Stimulated activated CD8-positive, alpha-beta memory T cell treated with anti-CD3 and anti-CD28 coated beads, Interleukin-15, amount 100 ng/mL, for 48 hours (primary cell): ENCODE measurements at regions not wholly inside any gene's neighbourhood (a gene's known extent, or its start where the extent isn't known, plus 50 kb on each side); places are given as distances from the start of the nearest gene placed in this dataset.
"Not testable (repeated sequence)": the region's sequence is repeated elsewhere in the genome, so short reads cannot be mapped to it uniquely, and the experiment has no call there.

Experiments used
- DNase-seq, 2 donors: peaks; one replicate each; pipeline ENCODE4 v3.0.0-alpha.2; 2020; ENCODE audit warnings: low read depth in 2 of 2

DNA sequence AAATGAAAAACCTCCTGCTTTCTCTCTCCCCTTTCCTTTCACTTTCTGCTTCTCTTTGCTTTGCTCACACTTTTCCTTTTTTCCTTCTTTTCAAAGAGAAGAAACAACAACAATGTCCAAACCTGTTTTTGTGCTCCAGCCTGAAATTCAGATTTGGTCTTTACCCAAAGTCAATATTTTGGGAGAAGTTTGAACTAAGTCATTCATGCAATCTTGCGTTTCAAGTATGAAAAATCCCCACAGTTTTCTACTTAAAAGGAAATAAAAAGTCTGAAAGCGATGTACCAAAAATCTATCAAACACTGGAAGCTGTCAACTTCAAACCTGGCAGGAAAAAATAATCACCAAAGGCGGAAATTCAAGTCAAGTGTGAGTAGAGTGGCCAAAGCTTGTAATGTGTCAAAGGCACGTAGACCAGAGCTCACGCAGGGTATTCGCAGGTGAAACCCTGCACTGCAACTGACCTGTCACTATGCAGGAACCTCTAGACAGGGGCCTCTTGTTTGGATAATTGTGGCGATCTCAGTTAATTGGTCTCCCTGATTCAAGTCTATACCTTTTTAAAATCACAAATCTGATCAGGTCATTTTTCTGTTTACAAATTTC is 118.8 kb upstream of the GALNT15 start:
- no peak for DNase-seq

- no peak for DNase-seq
These were observed 118.3 kb upstream of the GALNT15 start for GRCh38 chr3:16056217-16056616.

DNA sequence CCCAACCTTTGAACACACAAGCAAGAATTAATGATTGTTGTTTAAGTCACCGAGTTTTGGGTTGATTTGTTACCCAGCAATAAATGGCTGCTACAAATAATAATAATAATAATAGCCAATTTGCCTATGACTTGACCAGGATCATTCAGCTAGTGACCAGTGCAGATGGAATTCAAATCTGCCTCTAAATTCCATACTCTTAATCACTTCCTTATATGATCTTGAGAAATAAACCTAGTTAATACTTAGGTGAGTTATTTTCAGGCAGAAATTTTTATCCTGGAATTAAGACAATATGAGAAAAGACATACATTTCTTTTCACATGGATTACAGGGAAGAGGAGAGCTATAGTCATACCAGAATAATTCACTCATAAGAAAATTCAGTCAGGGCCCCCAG is 116.0 kb upstream of the GALNT15 start:
- no peak for DNase-seq

DNA sequence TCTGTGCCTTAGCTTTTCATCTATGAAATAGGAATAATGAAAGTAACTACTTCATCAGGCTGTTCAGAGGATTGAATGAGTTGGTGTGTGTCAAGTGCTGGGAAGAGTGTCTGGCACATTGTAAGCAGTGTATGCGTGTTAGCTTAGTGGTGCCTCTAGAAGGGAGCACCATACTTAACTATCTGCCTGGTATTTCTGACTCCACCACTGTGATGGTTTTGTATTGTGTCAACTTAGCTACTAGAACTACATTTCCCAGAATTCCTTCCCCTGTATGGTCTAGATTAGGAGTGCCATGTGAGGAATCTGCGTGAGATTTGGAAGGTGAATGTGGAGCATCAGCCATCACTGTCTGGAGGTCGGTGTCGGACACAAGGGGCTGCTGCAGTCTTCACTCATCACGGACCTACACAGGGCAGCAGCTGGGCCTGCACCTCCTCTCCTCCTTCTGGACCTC is 115.4 kb upstream of the GALNT15 start:
- DNase-seq, result no peak

- DNase-seq, result no peak
These were observed 114.6 kb upstream of the GALNT15 start for GRCh38 chr3:16059711-16060357.

GRCh38 chr3:16060358-16060852 is 114.1 kb upstream of the GALNT15 start:
- no peak for DNase-seq

DNA sequence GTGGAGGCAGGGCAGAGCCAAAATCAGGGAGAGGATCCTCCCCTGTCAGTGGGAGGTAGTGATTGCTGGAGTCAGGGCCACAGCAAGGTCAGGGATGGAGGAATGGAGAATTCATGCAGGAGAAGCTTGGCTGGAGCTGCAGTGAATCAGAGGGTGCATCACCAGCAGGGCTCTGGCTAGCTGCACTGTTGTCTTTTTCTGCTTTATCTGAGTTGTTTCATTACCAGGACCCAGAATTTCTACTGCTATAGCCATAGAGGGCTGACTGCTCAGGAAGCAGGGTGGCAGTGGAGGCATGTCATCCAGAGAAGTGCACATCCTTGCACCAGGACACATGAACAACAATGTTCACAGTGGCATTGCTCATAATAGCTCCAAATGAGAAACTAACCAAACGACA is 113.5 kb upstream of the GALNT15 start:
- DNase-seq, result no peak

DNA sequence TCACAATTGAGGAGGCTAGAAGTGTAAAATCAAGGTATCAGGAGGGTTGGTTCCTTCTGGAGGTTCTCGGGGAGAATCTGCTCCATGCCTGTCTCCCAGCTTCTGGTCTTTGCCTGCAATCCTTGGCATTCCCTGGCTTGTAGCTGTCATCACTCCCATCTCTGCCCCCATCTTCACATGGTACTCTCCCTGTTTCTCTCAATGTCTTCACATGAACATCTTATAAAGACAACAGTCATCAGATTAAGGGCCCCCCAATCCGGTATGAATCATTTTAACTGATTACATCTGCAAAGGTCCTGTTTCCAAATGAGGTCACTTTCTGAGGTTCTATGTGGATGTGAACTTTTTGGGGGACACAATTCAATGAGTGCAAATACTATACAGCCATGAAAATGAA is 113.0 kb upstream of the GALNT15 start:
- DNase-seq, result no peak

- no peak for DNase-seq
These were observed 110.9 kb upstream of the GALNT15 start for GRCh38 chr3:16063603-16064002.

GRCh38 chr3:16064642-16065414 is 109.7 kb upstream of the GALNT15 start:
- no peak for DNase-seq

DNA sequence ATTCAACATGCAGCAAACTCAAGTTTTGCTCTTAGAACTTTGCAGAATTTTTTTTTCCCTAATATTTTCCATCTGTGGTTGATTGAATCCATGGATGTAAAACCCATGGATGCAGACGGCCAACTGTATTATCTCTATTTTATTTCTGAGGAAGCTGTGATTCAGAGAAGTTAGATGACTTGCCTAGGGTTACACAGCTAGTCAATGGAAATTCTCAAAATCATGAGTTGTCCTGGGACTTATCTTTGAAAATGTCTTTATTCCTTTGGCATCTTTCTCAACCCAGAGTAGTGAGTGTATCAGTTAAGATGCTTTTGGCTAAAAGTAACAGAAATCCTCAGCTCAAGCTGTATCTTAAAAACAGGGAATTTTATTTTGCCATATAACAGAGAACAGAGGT is 107.9 kb upstream of the GALNT15 start:
- no peak for DNase-seq

DNA sequence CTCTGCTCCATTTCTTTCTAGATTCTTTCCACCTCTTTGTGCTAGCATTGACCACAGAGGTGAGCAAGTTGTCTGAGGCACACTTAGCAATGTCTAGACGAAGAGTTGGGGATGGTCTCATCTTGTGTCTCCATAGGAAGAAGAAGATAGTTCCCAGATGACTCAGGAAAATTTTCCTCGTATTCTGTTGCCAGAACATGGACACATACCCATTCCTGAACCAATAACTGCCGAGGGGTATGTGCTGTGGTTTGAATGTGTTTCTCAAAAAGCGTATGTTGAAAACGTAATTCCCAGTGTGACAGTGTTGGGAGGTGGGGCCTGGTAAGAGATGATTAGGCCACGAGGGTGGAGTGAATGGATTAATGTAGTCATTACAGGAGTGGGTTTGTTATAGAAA is 107.5 kb upstream of the GALNT15 start:
- no peak for DNase-seq

- no peak for DNase-seq
These were observed 106.5 kb upstream of the GALNT15 start for GRCh38 chr3:16067837-16068471.

- no peak for DNase-seq
These were observed 105.1 kb upstream of the GALNT15 start for GRCh38 chr3:16069149-16069922.

DNA sequence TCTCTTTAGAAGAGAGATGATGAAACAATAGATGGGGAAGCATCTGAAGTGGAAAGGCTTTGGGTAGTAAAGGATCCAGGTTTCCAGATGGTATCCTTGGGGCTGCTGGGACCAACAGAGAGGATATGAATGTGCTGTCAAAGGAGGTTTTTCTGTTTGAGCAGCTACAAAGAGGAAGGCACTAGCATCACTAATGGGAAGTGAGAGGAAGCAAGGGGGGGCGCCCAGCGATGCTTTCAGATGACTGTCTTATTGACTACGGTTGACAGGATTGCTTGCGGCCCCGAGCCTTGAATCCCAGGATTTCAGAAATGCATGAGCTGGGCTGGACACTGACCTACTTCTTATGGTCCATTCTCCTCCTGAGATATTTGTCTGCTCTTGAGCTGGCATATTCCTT is 103.8 kb upstream of the GALNT15 start:
- DNase-seq, result no peak

DNA sequence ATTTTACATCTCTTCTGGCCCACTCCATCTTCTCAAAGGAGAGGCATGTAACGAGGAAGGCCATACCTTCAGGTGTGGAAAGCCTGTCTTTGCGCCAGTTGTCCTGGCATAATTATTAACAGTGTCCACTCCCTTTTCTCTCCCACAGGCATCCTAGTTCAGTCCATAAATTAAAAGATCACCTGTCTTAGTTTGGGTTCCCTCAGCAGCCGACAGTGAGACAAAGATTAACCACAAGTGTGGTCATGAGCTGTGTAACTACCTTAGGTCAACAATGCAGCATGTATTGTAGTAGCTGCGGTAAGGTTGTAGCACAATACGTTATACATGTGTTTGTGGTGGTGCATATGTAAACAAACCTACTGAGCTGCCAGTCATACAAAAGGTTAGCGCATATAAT is 103.3 kb upstream of the GALNT15 start:
- DNase-seq, result no peak

DNA sequence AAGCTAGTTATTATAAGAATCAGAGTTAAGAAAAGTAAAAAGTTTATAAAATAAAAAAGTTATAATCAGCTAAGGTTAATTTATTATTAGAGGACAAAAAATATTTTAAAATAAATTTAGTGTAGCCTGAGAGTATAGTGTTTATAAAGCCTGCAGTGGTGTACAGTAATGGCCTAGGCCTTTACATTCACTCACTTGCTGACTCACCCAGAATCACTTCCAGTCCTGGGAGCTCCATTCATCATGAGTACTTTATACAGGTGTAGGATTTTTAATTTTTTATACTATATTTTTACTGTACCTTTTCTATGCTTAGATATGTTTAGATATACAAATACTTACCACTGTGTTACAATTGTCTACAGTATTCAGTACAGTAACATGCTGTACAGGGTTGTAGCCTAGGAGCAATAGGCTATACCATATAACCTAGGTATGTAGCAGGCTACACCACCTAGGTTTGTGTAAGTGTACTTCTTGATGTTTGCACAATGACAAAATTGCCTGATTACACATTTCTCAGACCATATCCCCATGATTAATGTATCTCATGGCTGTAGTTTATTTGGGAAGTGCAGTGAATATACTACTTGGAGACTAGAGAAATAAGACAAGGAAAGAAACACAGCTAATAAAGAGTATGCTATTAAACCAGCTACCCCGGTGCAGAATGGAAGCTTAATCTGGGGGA is 101.9 kb upstream of the GALNT15 start:
- DNase-seq, result no peak

DNA sequence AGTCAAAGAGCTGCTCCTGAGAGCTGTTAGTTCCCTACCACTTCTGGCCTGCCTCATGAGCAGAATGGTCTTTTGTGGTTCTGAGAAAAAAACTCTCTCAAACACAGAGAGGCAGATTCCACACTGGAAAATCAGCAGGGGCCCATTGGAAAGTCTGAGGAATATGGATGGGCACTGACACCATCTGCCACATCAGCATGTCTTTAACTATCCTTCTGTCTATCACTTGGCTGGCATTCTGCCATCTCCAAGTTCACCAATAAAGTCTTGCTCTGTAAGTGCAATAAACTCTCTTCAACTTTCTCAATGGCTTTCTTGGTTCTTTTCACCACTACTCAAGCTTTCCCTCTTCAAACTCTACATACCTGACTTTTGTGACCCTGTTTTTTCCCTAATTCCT is 101.3 kb upstream of the GALNT15 start:
- no peak for DNase-seq

GRCh38 chr3:16073990-16074671 is 100.3 kb upstream of the GALNT15 start:
- not testable (repeated sequence) for DNase-seq

- no peak for DNase-seq
These were observed 98.8 kb upstream of the GALNT15 start for GRCh38 chr3:16075647-16076046.
